GM06990 (cell line): ENCODE measurements at regions not wholly inside any gene's neighbourhood (a gene's known extent, or its start where the extent isn't known, plus 50 kb on each side); places are given as distances from the start of the nearest gene placed in this dataset.

ENCODE experiments used
- DNase-seq: peaks from one replicate; pipeline ENCODE4 v3.0.0-alpha.2; 2011; ENCODE audit not compliant: insufficient read length; ENCODE audit errors: extremely low read depth
- H3K27me3 ChIP-seq: replicated peaks from 2 replicates; pipeline ENCODE4 v1.6.0; 2011; ENCODE audit warnings: low read length; ENCODE audit not compliant: control insufficient read depth, insufficient read depth
- H3K36me3 ChIP-seq: 2 replicates; pipeline ENCODE4 v1.5.1; 2011; ENCODE audit warnings: low read length; ENCODE audit not compliant: control insufficient read depth, insufficient read depth
- H3K4me3 ChIP-seq: replicated peaks from 2 replicates; pipeline ENCODE4 v1.5.1; 2011; ENCODE audit warnings: low read depth, mild to moderate bottlenecking, control low read depth, low read length
- CTCF ChIP-seq: IDR thresholded peaks from 2 replicates; pipeline ENCODE4 v1.5.1; 2011; ENCODE audit warnings: low read length, control low read depth, mild to moderate bottlenecking, inconsistent platforms; ENCODE audit not compliant: insufficient read depth, poor library complexity, severe bottlenecking

DNA sequence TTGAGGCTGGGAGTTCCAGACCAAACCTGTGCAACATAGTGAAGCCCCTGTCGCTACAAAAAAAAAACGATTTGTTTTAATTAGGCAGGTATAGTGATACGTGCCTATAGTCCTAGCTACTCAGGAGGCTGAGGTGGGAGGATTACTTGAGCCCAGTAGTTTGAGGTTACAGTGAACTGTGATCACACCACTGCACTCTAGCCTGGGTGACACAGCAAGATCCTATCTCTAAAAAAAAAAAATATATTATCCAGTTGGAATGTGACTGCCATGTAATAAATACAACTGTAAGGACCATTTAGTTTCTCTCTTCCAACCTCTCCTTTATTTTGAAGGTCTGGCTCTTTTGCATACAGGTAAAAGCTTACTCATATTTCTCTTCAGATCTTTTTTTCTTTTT is 571.5 kb downstream of the UTRN start:
- H3K4me3 ChIP-seq, result no peak overlapping the region
- DNase-seq, result no peak
- H3K27me3 ChIP-seq, result no peaks in the 10 kb centered on the region
- no peak for TF ChIP-seq CTCF
- H3K36me3 ChIP-seq, result no peaks in the 10 kb centered on the region; the same call in 1 of the 2 replicates

DNA sequence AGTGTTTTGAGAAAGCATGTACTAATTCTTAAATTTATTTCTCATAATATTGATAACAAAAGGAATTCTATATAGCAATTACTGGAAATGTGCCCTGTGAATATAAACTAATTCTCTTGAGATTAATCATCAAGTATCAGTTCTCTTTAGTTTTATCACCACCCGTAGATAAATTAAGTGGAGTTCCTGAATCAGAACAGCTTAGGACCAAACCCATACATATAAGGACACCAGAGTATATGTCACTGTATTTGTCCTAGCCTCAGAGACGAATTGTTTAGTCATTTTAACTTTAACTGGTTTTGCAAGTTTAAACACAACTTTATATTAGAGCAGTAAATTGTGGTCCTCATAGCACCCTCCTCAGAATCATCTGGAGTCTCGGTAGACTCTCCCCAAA is 572.0 kb downstream of the UTRN start:
- TF ChIP-seq CTCF, result no peak
- DNase-seq, result no peak
- no peak overlapping the region for H3K4me3 ChIP-seq
- no peaks in the 10 kb centered on the region for H3K27me3 ChIP-seq
- no peaks in the 10 kb centered on the region; the same call in 1 of the 2 replicates for H3K36me3 ChIP-seq

GRCh38 chr6:144862769-144863168 is 577.6 kb downstream of the UTRN start:
- Histone ChIP-seq H3K4me3 (no peak overlapping the region), H3K36me3 (no peaks in the 10 kb centered on the region), H3K27me3 (no peaks in the 10 kb centered on the region)
- no peak for DNase-seq
- TF ChIP-seq CTCF, result no peak

- TF ChIP-seq CTCF, result no peak
- no peak overlapping the region for H3K4me3 ChIP-seq
Measured at GRCh38 chr6:144867761-144868160, 582.6 kb downstream of the UTRN start.

GRCh38 chr6:144870782-144871181 is 585.6 kb downstream of the UTRN start:
- H3K36me3 ChIP-seq, result no peaks in the 10 kb centered on the region
- H3K4me3 ChIP-seq, result no peak overlapping the region
- no peak for TF ChIP-seq CTCF
- no peak for DNase-seq
- H3K27me3 ChIP-seq, result no peaks in the 10 kb centered on the region

More at GRCh38 chr6:144867761-144868160, 582.6 kb downstream of the UTRN start:
- no peak for DNase-seq
- Histone ChIP-seq H3K36me3 (no peaks in the 10 kb centered on the region), H3K27me3 (no peaks in the 10 kb centered on the region)
